ENCODE measurements at regions not wholly inside any gene's neighbourhood (a gene's known extent, or its start where the extent isn't known, plus 50 kb on each side); places are given as distances from the start of the nearest gene placed in this dataset.

DNA sequence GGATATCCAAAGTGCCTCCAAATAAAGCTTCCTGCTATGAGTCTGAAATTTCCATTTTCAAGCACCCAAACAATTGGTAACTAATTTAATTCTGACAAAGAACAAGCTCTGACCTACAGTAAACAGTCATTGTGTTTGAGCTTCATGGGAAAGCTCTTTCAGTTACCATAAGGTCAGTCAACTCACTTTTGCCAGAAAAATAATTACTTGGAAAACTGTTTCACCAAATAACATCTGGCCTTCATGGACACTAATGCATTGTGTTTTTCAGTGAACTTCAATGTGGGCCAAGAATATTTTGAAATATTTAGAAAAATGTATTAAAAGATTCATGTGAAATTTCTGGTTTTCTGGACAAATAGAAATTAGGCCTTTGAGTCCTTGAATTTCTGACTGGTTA, 369.9 kb downstream of the GALR1 start:
- TF ChIP-seq POLR2AphosphoS5 (IDR thresholded peaks at IDR 0.05; ENCODE audit: low read depth, low read length) = no peak
- TF ChIP-seq SIN3A (IDR thresholded peaks at IDR 0.05; ENCODE audit: borderline replicate concordance, insufficient read depth, low read length) = no peak
